ENCODE measurements at regions not wholly inside any gene's neighbourhood (a gene's known extent, or its start where the extent isn't known, plus 50 kb on each side); places are given as distances from the start of the nearest gene placed in this dataset.

DNA sequence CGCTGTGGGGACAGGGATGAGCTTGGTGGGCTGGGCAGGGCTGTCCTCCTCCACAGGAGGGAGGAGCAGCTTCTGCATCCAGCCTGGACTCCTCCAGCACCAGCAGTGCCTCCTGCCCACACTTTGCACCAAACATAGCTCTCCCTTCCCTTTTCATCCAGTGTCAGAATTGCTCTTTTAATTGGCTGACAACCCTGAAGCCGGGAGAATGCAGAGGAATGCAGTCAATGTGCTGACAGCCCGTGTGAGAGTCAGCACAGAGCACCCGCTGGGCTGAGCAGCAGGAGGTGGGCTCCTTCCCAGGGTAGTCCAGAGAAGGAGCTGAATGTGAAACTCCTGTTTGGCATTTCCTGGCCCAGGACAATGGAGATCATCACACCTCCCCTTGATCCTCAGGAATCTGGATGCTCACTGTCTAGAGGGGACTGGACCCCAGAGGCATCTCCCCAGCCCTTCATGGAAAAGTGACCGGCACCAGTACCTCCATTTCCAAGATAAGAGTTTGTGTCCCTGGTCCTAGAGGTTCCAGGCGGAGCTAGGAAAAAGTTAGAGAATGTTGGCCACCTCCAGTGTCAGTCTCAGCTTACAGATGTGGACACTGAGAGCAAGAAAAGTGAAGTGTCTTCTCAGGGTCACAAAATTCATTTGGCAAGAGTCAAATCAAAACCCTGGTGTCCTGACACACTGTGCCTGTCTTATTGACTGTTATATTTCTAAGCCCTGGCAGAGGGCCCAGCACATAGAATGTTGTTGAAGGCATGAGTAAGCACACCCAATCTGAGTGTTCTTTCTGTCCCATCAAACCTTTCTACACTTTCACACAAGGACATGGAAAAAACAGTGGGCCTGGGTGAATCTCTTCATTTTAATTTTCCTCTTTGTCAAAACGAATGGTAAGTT lies 202.1 kb downstream of the SNX18 start:
- peak; percentile 66 to 86 (median 82) for DNase-seq

DNA sequence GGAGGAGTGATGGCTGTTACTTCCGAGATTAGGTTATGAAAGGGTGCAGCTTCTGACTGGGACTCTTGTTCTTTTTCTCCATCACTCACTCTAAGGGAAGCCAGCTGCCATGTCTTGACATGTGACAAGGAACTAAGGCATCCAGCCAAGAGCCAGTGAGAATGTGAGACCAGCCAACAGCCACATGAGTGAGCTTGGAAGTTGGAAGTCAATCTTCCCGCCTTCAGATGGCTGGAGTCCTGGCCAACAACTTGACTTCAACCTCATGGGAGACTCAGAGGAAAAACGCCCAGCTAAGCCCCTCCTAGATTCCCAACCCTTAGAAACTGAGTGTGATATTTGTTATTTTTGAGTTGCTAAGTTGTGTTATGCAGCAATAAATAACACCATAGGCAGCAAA lies 201.1 kb downstream of the SNX18 start:
- peak; percentile 86 to 95 (median 88) for DNase-seq

DNA sequence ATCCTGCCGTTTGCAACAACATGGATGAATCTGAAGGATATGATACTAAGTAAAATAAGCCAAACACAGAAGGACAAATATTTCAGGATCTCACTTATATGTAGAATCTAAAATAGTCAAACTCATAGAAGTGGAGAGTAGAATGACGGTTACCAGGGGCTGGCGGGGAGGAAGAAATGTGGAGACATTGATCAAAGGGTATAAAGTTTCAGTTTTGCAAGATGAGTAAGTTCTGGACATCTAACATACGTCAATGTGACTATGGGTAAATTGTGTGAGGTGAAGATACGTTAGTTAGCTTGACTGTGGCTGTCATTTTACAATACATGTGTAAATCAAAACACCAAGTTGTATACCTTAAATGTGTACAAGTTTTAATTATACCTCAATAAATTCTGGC lies 200.3 kb downstream of the SNX18 start:
- DNase-seq: no peak

DNA sequence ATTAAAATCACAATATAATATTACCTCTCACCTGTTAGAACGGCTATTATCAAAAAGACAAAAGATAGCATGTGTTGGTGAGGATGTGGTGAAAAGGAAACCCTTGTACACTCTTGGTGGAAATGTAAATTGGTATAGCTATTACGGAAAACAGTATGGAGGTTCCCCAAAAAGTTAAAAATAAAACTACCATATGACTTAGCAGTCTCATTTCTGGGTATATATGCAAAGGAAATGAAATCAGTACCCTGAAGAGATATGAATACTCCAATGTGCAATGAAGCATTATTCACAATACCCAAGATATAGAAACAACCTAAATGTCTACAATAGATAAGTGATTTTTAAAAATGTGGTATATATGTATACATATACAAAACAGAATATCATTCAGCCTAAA lies 199.9 kb downstream of the SNX18 start:
- DNase-seq: no peak

DNA sequence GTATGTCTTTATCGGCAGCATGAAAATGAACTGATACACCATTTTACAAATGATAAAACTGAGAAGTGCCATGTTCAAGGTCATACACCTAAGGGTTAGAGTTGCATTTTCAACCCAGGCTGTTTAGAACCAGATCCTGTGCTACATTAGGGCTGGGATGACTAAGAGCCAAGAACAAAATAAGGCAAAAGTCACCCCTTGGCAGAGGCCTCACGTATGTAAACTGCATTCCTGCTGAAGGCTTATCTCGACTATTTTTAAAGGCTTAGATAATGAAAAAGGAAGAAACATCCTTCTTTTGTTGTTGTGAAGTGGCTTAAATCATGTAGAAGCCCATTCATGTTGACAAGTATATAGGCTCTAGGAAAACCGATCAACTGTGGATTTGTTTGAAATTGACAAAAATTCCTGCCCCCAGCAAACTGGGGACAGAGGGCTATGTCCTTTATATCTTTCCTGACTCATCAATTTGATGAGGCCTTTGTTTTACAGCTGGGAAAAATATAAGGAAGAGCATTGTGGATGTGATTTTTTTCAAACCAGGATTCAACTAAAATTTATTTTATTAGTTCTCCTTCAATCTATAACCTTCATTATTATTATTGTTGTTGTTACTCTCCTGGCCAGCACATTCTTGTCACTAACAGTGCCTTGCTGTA lies 196.5 kb downstream of the SNX18 start:
- no peak for DNase-seq

DNA sequence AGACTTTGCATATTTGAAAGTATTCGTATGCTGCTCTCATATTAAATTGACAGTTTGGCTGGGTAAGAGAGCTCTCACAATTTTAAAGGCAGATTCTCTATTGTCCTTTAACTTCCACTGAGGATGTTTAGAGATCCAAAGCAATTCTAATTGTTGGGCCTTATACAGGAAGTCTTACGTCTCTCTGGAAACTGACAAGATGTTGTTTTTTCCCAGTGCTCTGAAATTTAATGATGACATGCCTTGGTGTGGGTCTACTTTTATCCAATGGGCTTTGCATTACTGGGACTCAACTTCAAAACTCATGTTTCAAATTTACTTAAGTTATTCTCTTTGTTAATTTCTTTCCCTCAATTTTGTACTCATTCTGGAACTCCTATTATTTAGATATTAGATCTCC lies 191.5 kb downstream of the SNX18 start:
- DNase-seq: no peak

DNA sequence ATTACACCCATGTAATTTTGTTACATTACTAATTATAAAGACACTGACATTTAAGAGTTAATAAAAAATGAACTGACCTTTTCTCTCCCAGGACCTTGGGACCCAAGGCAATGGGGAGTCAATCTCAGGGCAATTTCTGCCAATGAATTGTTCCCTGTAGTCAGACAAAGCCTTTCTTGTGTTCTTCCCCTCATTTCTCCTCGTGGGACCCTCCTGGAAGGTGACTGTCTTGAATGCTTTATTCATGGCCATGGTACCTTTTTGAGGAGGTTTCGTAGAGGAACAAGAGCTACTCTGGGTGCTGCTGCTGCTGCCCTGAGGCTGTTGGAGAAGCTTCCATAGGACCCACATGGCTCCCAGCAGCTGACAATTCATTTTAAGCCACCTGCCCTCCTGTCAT lies 190.3 kb downstream of the SNX18 start:
- DNase-seq: no peak

DNA sequence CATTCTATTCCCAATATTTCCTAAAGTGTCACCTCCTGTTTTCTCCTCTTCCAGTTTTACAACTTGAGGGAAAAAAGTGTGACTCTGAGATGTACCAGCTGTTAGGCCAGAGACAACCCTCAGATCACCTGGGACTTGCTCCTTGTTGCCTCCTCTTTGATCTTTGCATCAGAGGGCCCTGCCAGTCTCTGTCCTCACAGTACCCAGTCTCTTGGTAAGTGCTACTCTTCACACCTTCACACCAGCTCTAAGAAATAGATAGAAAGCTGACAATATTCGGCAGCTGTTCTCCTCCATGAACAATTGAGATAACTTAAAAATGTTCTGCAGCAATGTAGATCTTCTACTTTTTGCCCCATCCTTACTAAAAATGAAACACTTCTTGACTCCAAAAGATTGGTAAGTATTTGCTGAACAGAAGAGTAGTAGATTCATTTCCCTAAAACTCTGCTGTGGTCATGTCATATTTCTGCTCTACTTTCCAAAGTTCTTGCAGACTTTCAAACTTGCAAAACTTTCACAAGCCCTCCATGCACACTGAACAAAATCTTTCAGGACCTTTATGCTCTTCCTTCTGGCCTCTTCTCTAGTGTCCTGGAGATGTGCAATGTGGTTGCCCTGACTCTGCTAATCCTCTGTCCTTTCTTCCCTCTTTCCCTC lies 188.6 kb downstream of the SNX18 start:
- no peak for DNase-seq

DNA sequence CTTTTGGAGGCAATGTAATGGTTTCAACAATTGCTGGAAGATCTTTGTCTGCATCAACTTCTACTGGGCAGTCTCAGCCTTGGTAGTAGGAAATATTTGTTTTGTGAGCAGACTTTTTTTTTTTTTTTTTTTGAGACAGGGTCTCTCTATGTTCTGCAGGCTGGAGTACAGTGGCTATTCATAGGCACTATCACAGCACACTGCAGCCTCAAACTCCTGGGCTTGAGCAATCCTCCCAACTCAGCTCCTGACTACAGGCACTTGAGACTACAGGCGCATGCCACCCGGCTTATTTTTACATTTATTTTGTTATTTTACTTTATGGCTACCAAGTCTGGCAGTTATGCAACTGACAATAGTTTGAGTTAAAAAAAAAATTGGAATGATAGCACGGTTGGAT lies 187.3 kb downstream of the SNX18 start:
- DNase-seq: no peak

DNA sequence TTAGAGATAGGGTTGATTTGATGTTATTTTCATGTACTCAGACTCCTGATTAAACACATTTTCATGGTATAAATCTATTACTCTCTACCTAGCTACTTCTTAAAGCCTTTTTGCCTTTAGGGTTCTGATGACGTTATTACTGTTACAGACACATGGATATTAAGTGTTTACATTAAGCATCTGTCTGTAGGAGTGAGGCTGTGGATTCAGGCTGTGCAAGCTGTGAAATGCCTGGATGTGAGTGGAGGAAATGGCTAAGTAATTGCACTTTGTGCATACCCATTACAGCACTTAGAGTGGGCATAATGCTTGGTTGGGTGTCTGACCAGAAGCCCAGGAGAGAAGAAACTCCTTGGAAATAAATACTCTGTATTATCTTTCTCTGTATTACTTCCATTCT lies 186.8 kb downstream of the SNX18 start:
- no peak for DNase-seq

DNA sequence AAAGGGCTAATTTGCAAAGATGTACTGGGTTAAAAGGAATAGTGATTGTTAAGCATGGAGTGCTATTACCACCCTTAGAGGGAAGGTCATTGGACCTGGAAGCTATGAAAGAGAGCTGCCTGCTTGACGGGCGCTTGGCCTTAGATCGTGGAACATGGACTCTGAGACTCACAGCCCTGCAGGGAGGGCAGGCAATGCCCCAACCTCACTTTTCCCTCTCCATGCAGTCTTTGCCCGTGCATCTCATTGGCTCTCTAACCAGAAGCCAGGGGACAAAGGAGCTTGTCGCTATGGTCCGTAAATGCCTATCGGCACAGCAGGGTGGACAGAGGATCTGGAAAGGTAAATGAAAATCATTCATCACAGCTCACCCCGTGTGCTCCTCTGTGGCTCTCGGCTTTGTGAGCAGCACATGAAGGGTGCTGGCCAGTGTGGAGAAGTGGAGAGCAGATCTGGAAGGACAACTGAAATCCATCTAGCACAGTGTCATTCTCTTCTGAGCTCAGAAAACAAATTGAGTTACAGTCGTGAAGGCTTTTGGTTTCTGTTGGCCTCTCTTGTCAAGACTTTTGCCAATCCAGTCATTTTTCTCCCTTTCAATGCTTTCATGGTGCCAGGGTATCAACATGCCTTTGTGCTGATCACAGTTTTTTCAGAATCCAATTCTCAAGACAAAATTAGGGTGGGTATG lies 186.2 kb downstream of the SNX18 start:
- DNase-seq: no peak

DNA sequence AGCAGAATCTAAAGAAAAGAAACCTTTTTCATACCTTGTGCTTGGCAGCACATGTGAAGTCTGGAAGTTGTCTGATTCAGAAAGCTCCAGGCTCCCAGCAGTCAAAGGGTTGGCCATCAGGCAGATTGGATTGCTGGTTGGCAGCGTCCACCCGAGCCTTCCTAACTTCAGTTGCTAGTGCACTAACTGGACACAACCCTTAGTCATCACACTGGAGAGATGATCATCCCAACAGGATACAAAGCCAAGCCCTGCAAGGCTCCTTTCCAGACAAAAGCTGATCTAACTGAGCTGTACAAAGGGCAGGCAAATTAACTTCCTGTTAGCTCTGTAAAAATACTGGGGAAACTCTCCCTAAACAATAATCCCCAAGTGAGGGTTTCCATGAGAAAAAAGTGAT lies 185.6 kb downstream of the SNX18 start:
- DNase-seq: peak; percentile 69 to 87 (median 77)

DNA sequence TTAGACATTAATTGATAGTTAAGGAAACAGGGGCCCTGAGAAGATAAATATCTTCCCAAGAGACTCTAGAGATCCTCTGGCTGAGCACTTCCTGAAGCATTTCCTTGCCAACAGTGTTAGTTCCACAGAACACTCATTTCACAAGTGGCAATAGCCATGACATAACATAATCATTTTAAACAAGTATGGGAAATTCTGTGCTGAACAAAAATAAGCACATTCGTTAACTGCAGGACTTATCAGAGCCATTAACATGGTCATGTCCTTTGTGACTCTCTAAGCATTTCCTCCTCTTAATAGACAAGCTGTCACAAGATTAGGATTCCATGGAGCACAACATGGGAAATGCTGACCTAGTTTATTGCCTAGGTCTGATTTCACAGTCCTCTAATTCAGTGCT lies 184.9 kb downstream of the SNX18 start:
- DNase-seq: no peak

DNA sequence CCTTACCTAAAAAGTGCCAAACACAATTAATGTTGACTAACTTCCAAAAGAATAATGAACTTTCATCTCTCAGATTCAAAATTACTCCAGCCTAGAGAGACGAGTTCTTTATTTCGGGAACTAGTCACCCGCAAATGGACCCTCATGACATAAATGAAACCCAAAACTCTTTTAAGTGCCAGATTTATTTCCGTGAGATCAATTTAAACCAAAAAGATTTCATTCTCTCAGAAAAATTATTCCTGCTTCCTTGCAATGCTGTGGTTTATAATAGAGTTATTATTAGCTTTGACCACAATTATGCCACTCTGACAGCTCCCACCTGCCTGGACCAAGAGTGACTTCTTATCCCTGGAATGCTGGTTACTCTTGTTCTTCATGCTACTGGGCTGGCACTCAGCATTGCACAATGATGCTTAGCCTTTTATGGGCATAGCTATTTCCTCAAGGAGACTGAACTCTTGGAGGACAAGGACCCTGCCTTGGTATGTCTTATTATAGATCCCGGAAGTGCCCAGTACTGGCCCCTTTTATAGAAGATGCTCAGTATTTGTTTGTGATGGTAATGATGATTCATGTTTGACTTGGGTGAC lies 183.5 kb downstream of the SNX18 start:
- peak in 1 of 3 donors; percentile 89 for DNase-seq

DNA sequence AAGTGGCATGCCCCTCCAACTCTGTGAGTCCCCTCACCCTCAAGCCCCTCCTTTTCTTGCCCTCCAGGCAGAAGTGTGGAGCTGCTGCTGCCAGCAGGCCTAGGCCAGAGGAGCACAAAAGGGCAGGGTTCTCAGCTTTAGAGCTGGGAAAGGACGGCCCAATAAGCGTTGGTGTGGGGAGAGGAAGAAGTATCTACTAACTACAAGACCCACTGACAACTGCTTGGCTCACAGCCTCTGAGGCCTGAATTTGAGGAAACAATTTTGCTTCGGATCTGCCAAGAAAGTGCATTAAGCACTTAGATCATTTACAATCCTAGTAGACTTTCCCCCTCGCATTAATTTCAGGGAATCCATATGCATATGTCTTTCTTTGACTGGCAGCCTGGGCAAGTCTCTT lies 179.4 kb downstream of the SNX18 start:
- DNase-seq: peak; percentile 50 to 89 (median 78)

DNA sequence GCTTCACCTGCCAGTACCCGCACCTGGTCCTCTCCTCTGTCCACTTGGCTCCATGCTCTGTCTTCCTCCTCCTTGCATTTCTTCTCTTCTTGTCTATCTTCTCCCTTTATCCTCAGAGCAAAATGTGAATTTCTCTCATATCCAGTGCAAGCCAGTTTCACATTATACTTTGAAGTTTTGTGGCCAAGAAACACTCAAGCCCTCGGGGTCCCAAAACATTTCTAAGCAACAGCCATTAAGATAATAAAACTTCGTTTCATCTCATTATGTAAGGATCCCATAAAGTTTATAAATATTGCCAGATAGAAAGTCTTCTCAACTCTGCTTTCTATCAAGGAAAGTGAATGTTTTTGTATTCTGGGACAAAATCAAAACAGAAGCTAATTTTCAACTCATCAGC lies 178.8 kb downstream of the SNX18 start:
- no peak for DNase-seq

DNA sequence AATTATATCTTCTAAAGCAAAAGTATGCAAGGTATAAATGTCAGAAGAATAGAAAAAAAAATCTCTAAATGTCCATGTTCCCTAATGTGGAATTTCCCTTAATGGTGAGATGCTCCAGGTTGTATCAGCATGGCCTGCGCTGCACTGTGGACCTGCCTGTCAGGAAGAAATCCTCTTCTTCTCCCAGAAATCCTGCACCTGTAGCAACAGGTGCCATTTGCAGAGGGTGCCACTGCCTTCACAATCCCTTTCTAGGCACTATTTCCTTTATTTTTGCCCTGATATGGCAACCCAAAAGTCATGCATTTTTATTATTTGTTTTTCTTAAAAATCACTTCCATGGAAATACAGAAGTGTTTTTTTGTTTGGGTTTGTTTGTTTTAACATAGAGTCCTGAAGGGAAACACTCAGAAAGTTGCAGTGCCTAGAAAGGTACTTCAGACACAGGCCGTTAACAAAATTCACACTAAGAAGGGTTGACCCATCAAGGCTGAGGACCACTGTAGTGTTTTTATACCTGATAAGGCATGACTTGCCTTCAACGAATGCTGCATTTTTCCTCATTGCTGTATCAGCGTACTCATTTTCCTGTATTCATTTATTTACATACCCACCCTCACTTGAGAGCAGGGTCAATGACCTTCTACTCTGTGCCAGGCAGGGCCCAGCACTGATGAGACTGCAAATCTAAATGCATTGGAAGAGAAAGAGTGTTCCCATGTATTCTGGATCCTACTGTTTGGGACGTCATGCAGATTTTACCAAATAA lies 177.8 kb downstream of the SNX18 start:
- DNase-seq: no peak

DNA sequence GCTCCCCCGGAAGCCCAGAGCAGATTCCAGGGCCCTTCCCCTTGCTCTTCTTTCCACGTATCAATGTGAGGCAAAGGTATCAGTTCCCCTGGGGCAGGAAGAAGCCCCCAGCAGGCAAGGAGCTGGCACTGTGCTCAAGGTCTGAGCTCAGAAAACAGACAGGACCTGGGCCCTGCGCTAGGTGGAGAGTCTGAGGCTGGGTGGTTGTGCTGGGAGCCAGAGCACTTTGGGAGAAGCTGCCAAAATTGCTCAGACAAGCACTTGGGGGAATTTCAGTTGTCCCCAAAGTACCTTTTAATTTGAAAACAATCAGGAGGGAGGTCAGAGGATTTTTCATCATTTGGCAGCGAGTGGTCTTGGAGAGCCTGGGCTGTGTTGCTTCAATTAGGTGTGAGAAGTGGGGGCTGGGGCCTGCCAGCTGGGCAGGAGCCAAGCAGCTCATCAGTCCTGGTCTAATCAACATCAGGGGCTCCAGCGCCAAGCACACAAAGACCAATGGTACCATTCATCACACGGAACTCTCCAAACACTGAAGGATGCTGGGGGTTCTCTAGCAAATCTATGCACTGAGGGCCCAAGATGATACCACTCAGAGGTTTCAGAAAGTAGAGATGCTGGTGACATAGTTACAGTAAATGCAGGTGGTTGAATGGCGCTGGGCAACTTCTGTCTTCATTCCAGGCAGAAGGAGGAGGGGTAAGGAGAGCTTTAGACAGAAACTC lies 176.5 kb downstream of the SNX18 start:
- DNase-seq: no peak

DNA sequence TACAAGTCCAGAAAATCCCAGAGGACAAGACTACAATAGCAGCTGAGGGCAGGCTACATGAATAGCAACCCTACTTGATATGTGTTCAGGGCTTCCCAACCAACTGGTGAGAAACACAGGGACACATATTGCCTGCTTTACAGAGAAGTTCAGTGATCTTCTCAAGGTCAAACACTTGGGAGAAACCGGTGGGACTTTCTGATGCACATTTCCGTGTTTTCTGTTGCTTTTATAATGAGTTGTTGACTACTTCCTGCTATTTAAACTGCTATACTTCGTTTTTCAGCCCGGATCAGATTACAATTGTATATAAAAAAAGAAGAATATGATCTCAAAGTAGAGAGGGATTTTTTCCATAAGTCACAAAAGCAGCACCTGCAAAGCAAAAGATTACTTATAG lies 175.1 kb downstream of the SNX18 start:
- DNase-seq: no peak

DNA sequence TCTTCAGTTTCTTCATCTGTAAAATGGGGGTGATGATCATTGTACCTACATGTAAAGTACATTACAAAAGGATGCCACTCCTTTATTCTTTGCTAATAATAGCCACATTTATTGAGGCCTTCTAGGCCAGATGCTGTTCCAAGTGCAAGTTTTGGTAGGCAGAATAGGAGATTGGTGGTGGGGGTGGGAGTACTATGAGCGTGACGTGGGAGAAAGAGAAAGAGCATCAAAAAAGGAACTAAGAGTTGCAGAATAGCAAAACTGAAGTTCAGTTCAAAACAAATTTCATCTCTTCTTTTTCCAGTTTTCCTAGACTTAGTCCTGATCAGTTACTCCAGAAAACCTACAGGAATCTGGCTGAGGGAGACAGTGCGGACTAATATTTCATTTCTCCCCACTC lies 174.1 kb downstream of the SNX18 start:
- no peak for DNase-seq
